Lung (tissue), 11 donors: ENCODE measurements at regions not wholly inside any gene's neighbourhood (a gene's known extent, or its start where the extent isn't known, plus 50 kb on each side); places are given as distances from the start of the nearest gene placed in this dataset.

Source experiments
- ATAC-seq: fragments of 200-7000 bp; cut with Tn5 transposase; one replicate; pipeline ENCODE4 v1.9.1; 2020; ENCODE audit warnings: moderate number of reproducible peaks; ENCODE audit not compliant: insufficient read depth, low FRiP score
- DNase-seq, 3 donors: peaks; one replicate each; pipeline ENCODE4 v3.0.0-alpha.2; 2013 to 2017
- H3K27ac ChIP-seq, 2 donors: one replicate each; pipeline ENCODE4 v1.5.1; 2013; ENCODE audit warnings: mild to moderate bottlenecking in 2 of 2, moderate library complexity in 2 of 2, control low read depth in 1 of 2, inconsistent platforms in 1 of 2, low read depth in 1 of 2, low read length in 1 of 2
- H3K27me3 ChIP-seq, 3 donors: one replicate each; pipeline ENCODE4 v1.5.1; 2013; ENCODE audit warnings: low read length in 2 of 3; ENCODE audit not compliant: control insufficient read depth in 3 of 3, insufficient read depth in 3 of 3
- H3K36me3 ChIP-seq, 4 donors: one replicate each; pipeline ENCODE4 v1.5.1; 2013; ENCODE audit warnings: low read length in 4 of 4, mild to moderate bottlenecking in 1 of 4, moderate library complexity in 1 of 4; ENCODE audit not compliant: control insufficient read depth in 4 of 4, insufficient read depth in 4 of 4
- H3K4me1 ChIP-seq, 5 donors: one replicate each; pipeline ENCODE4 v1.5.1; 2013; ENCODE audit warnings: low read length in 5 of 5, mild to moderate bottlenecking in 2 of 5, moderate library complexity in 1 of 5; ENCODE audit not compliant: control insufficient read depth in 5 of 5, insufficient read depth in 5 of 5
- H3K4me3 ChIP-seq: one replicate; pipeline ENCODE4 v1.5.1; 2013; ENCODE audit warnings: mild to moderate bottlenecking, control low read depth, moderate library complexity
- H3K9ac ChIP-seq, 2 donors: one replicate each; pipeline ENCODE4 v1.5.1; 2013; ENCODE audit warnings: low read length in 2 of 2, control low read depth in 1 of 2; ENCODE audit not compliant: insufficient read depth in 1 of 2
- H3K9me3 ChIP-seq, 4 donors: one replicate each; pipeline ENCODE4 v1.5.1; 2013; ENCODE audit warnings: low read length in 3 of 4, mild to moderate bottlenecking in 1 of 4, moderate library complexity in 1 of 4; ENCODE audit not compliant: control insufficient read depth in 4 of 4, insufficient read depth in 3 of 4
- WGBS, 2 donors: extraction: QIAGEN DNeasy Blood & Tissue Kit; methylation state at CpG; one replicate each; pipeline ENCODE4 v1.1.7; 2013; 5-methylcytosine and 5-hydroxymethylcytosine counted together
- TF ChIP-seq, protein P1 (sequence below): IDR thresholded peaks from 2 replicates; pipeline ENCODE4 v1.5.1; 2012; ENCODE audit warnings: mild to moderate bottlenecking; ENCODE audit errors: control extremely low read depth, extremely low read depth
- donor health status: control.
- donor health status: control.
- donor health status: Bipolar disorder and iron deficiency.
- donor health status: healthy.
- donor health status: DM: yes; HTN: yes; CAD: no.

DNA sequence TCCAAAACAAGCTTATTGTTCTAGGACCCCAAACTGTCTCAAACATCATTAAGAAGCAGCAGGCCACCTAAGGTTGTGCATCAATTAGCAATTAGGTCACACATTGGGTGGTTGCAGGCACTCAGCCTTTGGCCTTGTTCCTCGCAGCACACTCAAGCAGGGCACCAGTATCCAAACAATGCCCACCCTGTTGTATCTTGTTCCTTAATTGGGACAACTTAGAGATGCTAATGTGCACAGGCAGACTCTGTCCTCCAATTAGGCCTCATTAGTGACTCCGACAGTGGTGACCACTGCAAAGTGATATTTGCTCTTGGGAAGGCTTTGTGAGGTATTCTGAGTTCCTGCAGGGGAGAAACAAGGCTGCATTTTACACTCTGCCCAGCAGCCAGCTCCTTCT lies 515.1 kb upstream of the PTBP2 start:
- TF ChIP-seq, protein P1, sequence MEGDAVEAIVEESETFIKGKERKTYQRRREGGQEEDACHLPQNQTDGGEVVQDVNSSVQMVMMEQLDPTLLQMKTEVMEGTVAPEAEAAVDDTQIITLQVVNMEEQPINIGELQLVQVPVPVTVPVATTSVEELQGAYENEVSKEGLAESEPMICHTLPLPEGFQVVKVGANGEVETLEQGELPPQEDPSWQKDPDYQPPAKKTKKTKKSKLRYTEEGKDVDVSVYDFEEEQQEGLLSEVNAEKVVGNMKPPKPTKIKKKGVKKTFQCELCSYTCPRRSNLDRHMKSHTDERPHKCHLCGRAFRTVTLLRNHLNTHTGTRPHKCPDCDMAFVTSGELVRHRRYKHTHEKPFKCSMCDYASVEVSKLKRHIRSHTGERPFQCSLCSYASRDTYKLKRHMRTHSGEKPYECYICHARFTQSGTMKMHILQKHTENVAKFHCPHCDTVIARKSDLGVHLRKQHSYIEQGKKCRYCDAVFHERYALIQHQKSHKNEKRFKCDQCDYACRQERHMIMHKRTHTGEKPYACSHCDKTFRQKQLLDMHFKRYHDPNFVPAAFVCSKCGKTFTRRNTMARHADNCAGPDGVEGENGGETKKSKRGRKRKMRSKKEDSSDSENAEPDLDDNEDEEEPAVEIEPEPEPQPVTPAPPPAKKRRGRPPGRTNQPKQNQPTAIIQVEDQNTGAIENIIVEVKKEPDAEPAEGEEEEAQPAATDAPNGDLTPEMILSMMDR: no peak
- Histone ChIP-seq H3K9me3 (no peaks in the 10 kb centered on the region), H3K9ac (no peak overlapping the region), H3K36me3 (no peaks in the 10 kb centered on the region), H3K4me3 (no peak overlapping the region), H3K27ac (no peak overlapping the region), H3K4me1 (no peaks in the 10 kb centered on the region), H3K27me3 (no peaks in the 10 kb centered on the region)
- WGBS, 2 donors: 79 to 91% methylated on average over 2 of the region's 2 CpGs
- DNase-seq: no peak
- no peak for ATAC-seq

DNA sequence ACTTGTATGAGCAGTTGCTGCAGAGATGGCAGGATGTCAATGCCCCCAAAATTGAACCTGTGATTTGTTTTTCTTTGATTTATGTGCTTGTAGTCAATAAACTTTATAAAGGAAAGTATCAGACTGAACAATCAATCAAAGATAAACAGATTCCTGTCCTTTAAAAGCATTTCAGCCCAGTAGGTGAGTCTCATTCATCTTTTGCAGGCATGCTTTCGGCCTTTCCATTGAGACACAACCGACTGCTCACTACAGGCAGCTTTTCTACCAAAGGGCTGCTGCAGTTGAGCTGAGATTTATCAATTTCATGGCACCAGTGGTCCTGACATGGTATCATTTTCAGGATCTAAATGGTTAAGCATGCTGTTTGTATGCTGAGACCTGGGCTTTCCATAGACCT lies 513.6 kb upstream of the PTBP2 start:
- Histone ChIP-seq H3K4me3 (no peak overlapping the region), H3K9ac (no peak overlapping the region), H3K27ac (no peak overlapping the region), H3K9me3 (no peaks in the 10 kb centered on the region), H3K36me3 (no peaks in the 10 kb centered on the region), H3K4me1 (no peaks in the 10 kb centered on the region), H3K27me3 (no peaks in the 10 kb centered on the region)
- ATAC-seq (no peak), DNase-seq (no peak)
- TF ChIP-seq, protein P1: no peak
- WGBS, 2 donors: 80 to 90% methylated on average over 2 of the region's 2 CpGs

DNA sequence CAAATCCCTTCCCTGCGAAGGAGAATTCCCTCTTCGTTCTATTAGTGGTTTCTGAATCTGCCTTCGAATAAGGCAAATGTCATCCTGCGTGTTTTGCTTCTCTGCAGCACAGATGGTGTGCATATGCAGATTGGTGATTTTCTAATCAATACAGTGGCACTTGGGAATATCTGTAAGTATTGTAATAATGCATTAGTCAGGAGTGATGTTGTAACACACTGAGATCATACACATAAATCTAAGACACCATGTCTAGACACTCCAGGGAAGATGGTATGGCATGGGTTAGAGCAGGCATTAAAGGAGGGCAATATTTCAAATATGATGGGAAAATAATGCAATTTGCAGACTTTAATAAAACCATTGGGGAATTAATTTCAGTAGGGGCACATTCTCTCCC lies 513.2 kb upstream of the PTBP2 start:
- Histone ChIP-seq H3K4me3 (no peak overlapping the region), H3K27me3 (no peaks in the 10 kb centered on the region), H3K36me3 (no peaks in the 10 kb centered on the region), H3K9ac (no peak overlapping the region), H3K4me1 (no peaks in the 10 kb centered on the region), H3K27ac (no peak overlapping the region), H3K9me3 (no peaks in the 10 kb centered on the region)
- WGBS, 2 donors: 91 to 94% methylated on average over 4 of the region's 4 CpGs
- ATAC-seq (no peak), DNase-seq (no peak)
- TF ChIP-seq, protein P1: no peak

DNA sequence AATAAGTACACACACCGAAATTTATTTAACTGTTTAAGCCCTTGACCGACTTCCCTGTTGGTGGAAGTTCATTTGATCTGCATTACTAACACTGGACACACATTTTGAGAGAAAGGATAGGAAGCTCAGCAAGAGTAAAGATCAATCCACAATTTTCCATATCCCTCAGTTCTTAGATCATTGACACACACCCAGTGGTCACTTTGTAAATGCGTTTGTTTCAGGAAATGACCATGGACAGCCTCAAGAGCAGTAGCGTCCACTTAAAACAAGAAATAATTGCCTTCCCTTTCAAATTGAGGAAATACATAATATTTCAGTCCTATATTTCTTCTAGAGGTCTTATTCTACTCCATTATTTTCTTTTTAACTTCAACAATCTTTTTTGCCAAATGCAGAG lies 511.5 kb upstream of the PTBP2 start:
- no peaks in the 10 kb centered on the region for H3K27me3 ChIP-seq
- H3K27ac ChIP-seq: no peak overlapping the region
- no peaks in the 10 kb centered on the region for H3K9me3 ChIP-seq
- TF ChIP-seq, protein P1: no peak
- ATAC-seq (no peak), DNase-seq (no peak)
- H3K4me1 ChIP-seq: no peaks in the 10 kb centered on the region
- WGBS, 2 donors: 70 to 84% methylated on average over 4 of the region's 4 CpGs
- H3K9ac ChIP-seq: no peak overlapping the region
- no peak overlapping the region for H3K4me3 ChIP-seq
- H3K36me3 ChIP-seq: no peaks in the 10 kb centered on the region
